MM.1S (cell line): ENCODE measurements at regions not wholly inside any gene's neighbourhood (a gene's known extent, or its start where the extent isn't known, plus 50 kb on each side); places are given as distances from the start of the nearest gene placed in this dataset.

ENCODE experiments used
- DNase-seq: peaks from one replicate; pipeline ENCODE4 v3.0.0-alpha.2; 2015
- H2AFZ ChIP-seq: fragments of 300-600 bp; sonication (generic); 2 replicates; pipeline ENCODE4 v1.6.0; 2016; ENCODE audit warnings: antibody characterized with exemption, low read length
- H3F3A ChIP-seq: fragments of 300-600 bp; sonication (generic); 2 replicates; pipeline ENCODE4 v1.6.1; 2016; ENCODE audit warnings: mild to moderate bottlenecking, antibody characterized with exemption, low read length, moderate library complexity, mixed read lengths; ENCODE audit not compliant: insufficient read depth
- H3K27ac ChIP-seq: fragments of 300-600 bp; sonication (generic); 2 replicates; pipeline ENCODE4 v1.5.1; 2016; ENCODE audit warnings: mild to moderate bottlenecking, low read length
- H3K27me3 ChIP-seq: fragments of 300-600 bp; sonication (generic); replicated peaks from 2 replicates; pipeline ENCODE4 v1.6.0; 2016; ENCODE audit warnings: low read length; ENCODE audit not compliant: insufficient read depth
- H3K36me3 ChIP-seq: fragments of 300-600 bp; sonication (generic); replicated peaks from 2 replicates; pipeline ENCODE4 v1.6.1; 2016; ENCODE audit warnings: mild to moderate bottlenecking, low read length, mixed read lengths; ENCODE audit not compliant: insufficient read depth
- H3K4me1 ChIP-seq: fragments of 300-600 bp; sonication (generic); 2 replicates; pipeline ENCODE4 v1.6.1; 2016; ENCODE audit warnings: low read length, mixed read lengths
- H3K4me2 ChIP-seq: fragments of 300-600 bp; sonication (generic); 2 replicates; pipeline ENCODE4 v1.6.0; 2016; ENCODE audit warnings: low read depth, low read length
- H3K4me3 ChIP-seq: fragments of 300-600 bp; sonication (generic); 2 replicates; pipeline ENCODE4 v1.5.1; 2016; ENCODE audit warnings: low read length, mixed read lengths
- H3K79me2 ChIP-seq: fragments of 300-600 bp; sonication (generic); 2 replicates; pipeline ENCODE4 v1.6.1; 2016; ENCODE audit warnings: mixed run types, low read length, mixed read lengths
- H3K9ac ChIP-seq: fragments of 300-600 bp; sonication (generic); 2 replicates; pipeline ENCODE4 v1.6.1; 2016; ENCODE audit warnings: low read length, mixed read lengths
- H3K9me2 ChIP-seq: fragments of 300-600 bp; sonication (generic); replicated peaks from 2 replicates; pipeline ENCODE4 v1.6.1; 2016; ENCODE audit warnings: mild to moderate bottlenecking, low read length, mixed read lengths; ENCODE audit not compliant: insufficient read depth
- H3K9me3 ChIP-seq: fragments of 300-600 bp; sonication (generic); replicated peaks from 2 replicates; pipeline ENCODE4 v1.6.1; 2016; ENCODE audit warnings: mild to moderate bottlenecking, low read length, mixed read lengths; ENCODE audit not compliant: insufficient read depth
- H4K20me1 ChIP-seq: fragments of 300-600 bp; sonication (generic); 2 replicates; pipeline ENCODE4 v1.6.1; 2016; ENCODE audit warnings: mild to moderate bottlenecking, low read length, moderate library complexity, mixed read lengths; ENCODE audit not compliant: insufficient read depth
- EZH2 ChIP-seq: fragments of 300-600 bp; sonication (generic); optimal IDR thresholded peaks from 2 replicates; pipeline ENCODE3; 2017; ENCODE audit warnings: low read depth, mild to moderate bottlenecking, antibody characterized with exemption, low read length, mixed read lengths
- EZH2phosphoT487 ChIP-seq: fragments of 300-600 bp; sonication (generic); IDR thresholded peaks from 2 replicates; pipeline ENCODE4 v1.6.1; 2018; ENCODE audit warnings: antibody characterized with exemption, low read length
- TF ChIP-seq, protein P1 (sequence below): fragments of 300-600 bp; sonication (generic); IDR thresholded peaks from 2 replicates; pipeline ENCODE4 v1.5.1; 2016; ENCODE audit warnings: antibody characterized with exemption, low read length, mixed read lengths

DNA sequence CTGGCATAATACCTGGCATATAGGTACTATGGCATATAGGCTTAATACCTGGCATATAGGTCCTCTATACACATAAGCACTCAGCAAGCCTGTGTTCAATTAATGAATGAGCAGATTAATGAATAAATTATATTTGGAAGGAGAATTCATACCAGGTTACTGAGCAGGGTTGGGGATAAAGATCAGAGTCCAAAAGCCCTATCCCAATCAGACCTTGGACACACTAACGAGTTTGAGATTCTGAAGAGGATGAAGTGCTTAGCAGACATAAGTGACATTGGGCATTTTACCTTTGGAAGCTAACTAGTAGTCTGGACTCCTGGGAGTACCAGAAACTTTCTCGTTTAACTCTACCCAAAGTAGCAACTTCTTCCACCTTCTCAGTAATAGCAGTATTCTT, 63.3 kb upstream of the ARHGAP29 start:
- H3K4me3 ChIP-seq: no peak overlapping the region
- no peak overlapping the region for H3K9ac ChIP-seq
- H3K4me2 ChIP-seq: no peak overlapping the region
- TF ChIP-seq EZH2phosphoT487 (no peak), EZH2 (no peak)
- TF ChIP-seq, protein P1, sequence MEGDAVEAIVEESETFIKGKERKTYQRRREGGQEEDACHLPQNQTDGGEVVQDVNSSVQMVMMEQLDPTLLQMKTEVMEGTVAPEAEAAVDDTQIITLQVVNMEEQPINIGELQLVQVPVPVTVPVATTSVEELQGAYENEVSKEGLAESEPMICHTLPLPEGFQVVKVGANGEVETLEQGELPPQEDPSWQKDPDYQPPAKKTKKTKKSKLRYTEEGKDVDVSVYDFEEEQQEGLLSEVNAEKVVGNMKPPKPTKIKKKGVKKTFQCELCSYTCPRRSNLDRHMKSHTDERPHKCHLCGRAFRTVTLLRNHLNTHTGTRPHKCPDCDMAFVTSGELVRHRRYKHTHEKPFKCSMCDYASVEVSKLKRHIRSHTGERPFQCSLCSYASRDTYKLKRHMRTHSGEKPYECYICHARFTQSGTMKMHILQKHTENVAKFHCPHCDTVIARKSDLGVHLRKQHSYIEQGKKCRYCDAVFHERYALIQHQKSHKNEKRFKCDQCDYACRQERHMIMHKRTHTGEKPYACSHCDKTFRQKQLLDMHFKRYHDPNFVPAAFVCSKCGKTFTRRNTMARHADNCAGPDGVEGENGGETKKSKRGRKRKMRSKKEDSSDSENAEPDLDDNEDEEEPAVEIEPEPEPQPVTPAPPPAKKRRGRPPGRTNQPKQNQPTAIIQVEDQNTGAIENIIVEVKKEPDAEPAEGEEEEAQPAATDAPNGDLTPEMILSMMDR: no peak
- no peaks in the 10 kb centered on the region for H3K36me3 ChIP-seq
- no peaks in the 10 kb centered on the region for H4K20me1 ChIP-seq
- no peak for DNase-seq
- H3K27me3 ChIP-seq: no peaks in the 10 kb centered on the region
- H3K79me2 ChIP-seq: no peaks in the 10 kb centered on the region
- no peak overlapping the region for H2AFZ ChIP-seq
- H3F3A ChIP-seq: no peaks in the 10 kb centered on the region
- H3K9me3 ChIP-seq: no peaks in the 10 kb centered on the region
- no peaks in the 10 kb centered on the region for H3K9me2 ChIP-seq
- no peaks in the 10 kb centered on the region for H3K4me1 ChIP-seq
- H3K27ac ChIP-seq: no peak overlapping the region

DNA sequence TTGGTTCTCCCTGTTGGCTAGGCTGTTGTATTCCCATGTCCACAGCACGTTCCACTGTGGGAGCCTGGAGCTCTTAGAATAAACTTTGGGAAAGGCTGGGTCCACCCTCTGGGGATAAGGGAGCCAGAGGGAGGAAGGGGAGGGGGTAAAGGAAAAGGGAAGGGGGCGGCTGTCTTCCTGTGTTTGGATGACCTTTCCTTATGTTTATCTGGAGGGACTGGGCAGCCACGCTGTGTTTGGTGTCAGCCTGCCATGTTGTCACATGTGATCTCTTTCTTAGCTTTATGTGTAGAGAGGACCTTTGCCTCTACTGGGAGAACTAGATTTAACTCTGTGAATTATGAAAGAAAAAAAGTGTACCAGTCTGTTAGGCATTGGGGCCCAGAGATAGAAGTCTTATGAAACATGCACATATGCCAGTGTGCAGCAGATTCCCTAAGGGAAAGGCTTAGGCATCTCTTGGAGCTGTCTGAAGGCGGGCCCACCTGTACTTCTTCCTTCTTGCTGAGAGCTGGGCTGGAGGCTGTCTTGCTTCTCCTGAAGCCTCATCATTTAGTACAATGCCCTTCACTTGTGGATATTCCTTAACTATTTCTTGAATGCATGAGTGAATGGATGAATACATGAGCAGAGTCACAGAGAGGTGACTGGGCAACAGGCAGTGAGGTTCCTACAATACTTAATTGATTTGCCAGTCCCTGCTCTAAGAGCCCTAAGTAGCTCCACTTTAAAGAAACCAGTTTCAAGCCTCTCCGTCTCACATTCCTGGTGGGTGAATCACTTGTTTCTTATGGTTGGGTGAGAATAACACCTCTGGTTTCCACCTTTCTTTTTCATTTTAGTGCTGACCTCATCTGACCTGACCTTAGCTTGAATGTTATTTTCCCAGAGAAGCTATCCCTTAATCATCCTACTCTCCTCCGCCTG, 62.5 kb upstream of the ARHGAP29 start:
- H3K27ac ChIP-seq: no peak overlapping the region
- H4K20me1 ChIP-seq: no peaks in the 10 kb centered on the region

DNA sequence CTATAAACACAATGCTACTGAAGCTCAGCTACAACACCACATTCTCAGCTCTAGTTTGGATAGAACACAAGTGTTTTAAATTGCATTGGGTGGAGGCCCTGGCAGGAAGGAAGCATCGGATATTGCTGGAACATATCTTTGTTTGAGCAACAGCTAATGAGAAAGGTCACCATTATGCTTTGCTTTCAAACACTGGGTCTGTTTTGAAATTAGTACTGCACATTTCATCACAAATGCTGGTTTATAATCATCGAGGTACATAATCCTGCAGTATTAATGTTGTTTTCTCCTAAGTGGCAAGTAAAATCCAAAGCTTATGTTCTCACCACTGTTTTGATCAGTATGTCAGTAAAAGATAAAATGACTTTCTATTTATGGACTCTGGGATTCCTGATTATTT, 61.5 kb upstream of the ARHGAP29 start:
- Histone ChIP-seq H3K4me1 (no peaks in the 10 kb centered on the region), H3F3A (no peaks in the 10 kb centered on the region), H2AFZ (no peak overlapping the region), H3K9me3 (no peaks in the 10 kb centered on the region), H3K27ac (no peak overlapping the region), H3K9ac (no peak overlapping the region), H4K20me1 (no peaks in the 10 kb centered on the region), H3K79me2 (no peaks in the 10 kb centered on the region), H3K27me3 (no peaks in the 10 kb centered on the region), H3K9me2 (no peaks in the 10 kb centered on the region), H3K4me3 (no peak overlapping the region), H3K36me3 (no peaks in the 10 kb centered on the region), H3K4me2 (no peak overlapping the region)
- no peak for DNase-seq
- TF ChIP-seq EZH2: no peak
- TF ChIP-seq, protein P1: no peak
- no peak for TF ChIP-seq EZH2phosphoT487

More for the DNA sequence above, 62.5 kb upstream of the ARHGAP29 start:
- Histone ChIP-seq H3K79me2 (no peaks in the 10 kb centered on the region), H3K4me2 (no peak overlapping the region), H3F3A (no peaks in the 10 kb centered on the region), H3K27me3 (no peaks in the 10 kb centered on the region), H3K9me2 (no peaks in the 10 kb centered on the region), H3K4me3 (no peak overlapping the region), H3K9me3 (no peaks in the 10 kb centered on the region), H3K36me3 (no peaks in the 10 kb centered on the region), H2AFZ (no peak overlapping the region), H3K9ac (no peak overlapping the region), H3K4me1 (no peaks in the 10 kb centered on the region)
- TF ChIP-seq EZH2phosphoT487 (no peak), EZH2 (no peak)
- TF ChIP-seq, protein P1: no peak
- no peak for DNase-seq
